HepG2 (cell line): ENCODE measurements at regions not wholly inside any gene's neighbourhood (a gene's known extent, or its start where the extent isn't known, plus 50 kb on each side); places are given as distances from the start of the nearest gene placed in this dataset.

Source experiments
- ATAC-seq: fragments of 200-7000 bp; cut with Tn5 transposase; 3 replicates; pipeline ENCODE4 v1.9.1; 2020; ENCODE audit warnings: mild to moderate bottlenecking, moderate library complexity
- BruUV-seq: library from RNA; stranded (reverse); fragments of 400-500 nt; replicated peaks from 2 replicates; lab custom pipeline; 2021; lab: Mats Ljungman, UMichigan
- CTCF ChIA-PET: fragments of 300-600 bp; formaldehyde crosslinking; extraction: SDS; loops from one replicate; lab custom pipeline; 2021; ENCODE audit warnings: low total read pairs, inconsistent platforms, low intra/inter-chr PET ratio; lab: Yijun Ruan, JAX
- POLR2A ChIA-PET: fragments of 350-600 bp; sonication (Branson Sonifier 250); formaldehyde crosslinking; loops from one replicate; lab custom pipeline; 2020; ENCODE audit warnings: antibody characterized with exemption, inconsistent platforms; lab: Yijun Ruan, JAX
- DNase-seq: peaks from one replicate; pipeline ENCODE4 v3.0.0-alpha.2; 2015; ENCODE audit warnings: low spot score
- FAIRE-seq: peaks from 3 replicates; lab custom pipeline; 2011; peaks lifted over from hg19 to GRCh38; lab: Jason Lieb, UNC
- H2AFZ ChIP-seq: one replicate; pipeline ENCODE4 v1.6.1; 2011; ENCODE audit warnings: low read length, inconsistent platforms
- H3K27ac ChIP-seq: fragments of 300-600 bp; 3 replicates; pipeline ENCODE4 v1.8.0; 2011; ENCODE audit warnings: mixed run types, mild to moderate bottlenecking, mixed read lengths, low read length, inconsistent platforms; ENCODE audit not compliant: insufficient read depth; ENCODE audit errors: extremely low read length
- H3K27me3 ChIP-seq, 2 experiments: fragments of 200-600 bp in 1 of 2; 2 replicates in 1 of 2; 3 replicates in 1 of 2; pipeline versions ENCODE4 v1.6.0 to v1.8.0; 2011; ENCODE audit warnings: low read length in 2 of 2, mild to moderate bottlenecking in 2 of 2, moderate library complexity in 2 of 2, inconsistent platforms in 1 of 2; ENCODE audit not compliant: insufficient read depth in 2 of 2, control insufficient read depth in 1 of 2
- H3K36me3 ChIP-seq, 2 experiments: fragments of 200-600 bp in 1 of 2; replicated peaks in 1 of 2; 2 replicates in 1 of 2; 3 replicates in 1 of 2; pipeline versions ENCODE4 v1.5.1 to v1.8.0; 2011; ENCODE audit warnings: low read length in 2 of 2, inconsistent platforms in 1 of 2; ENCODE audit not compliant: insufficient read depth in 2 of 2, control insufficient read depth in 1 of 2
- H3K4me1 ChIP-seq: 2 replicates; pipeline ENCODE4 v1.5.1; 2012; ENCODE audit warnings: low read length, inconsistent platforms; ENCODE audit not compliant: insufficient read depth
- H3K4me2 ChIP-seq: 2 replicates; pipeline ENCODE4 v1.6.0; 2011; ENCODE audit warnings: low read depth, low read length, inconsistent platforms
- H3K4me3 ChIP-seq, 3 experiments: fragments of 200-600 bp in 1 of 3; sonication (generic), shearing (Covaris generic) in 1 of 3; replicated peaks in 1 of 3; 2 replicates each; pipeline ENCODE4 v1.5.1; 2011 to 2016; ENCODE audit warnings: low read length in 3 of 3, inconsistent platforms in 2 of 3, low read depth in 2 of 3, mild to moderate bottlenecking in 2 of 3, control low read depth in 1 of 3, mixed read lengths in 1 of 3; ENCODE audit not compliant: insufficient read depth in 1 of 3
- H3K79me2 ChIP-seq: one replicate; pipeline ENCODE4 v1.6.1; 2011; ENCODE audit warnings: low read length, inconsistent platforms; ENCODE audit not compliant: insufficient read depth
- H3K9ac ChIP-seq: 2 replicates; pipeline ENCODE4 v1.6.0; 2011; ENCODE audit warnings: mild to moderate bottlenecking, low read depth, low read length, inconsistent platforms; ENCODE audit not compliant: insufficient read depth
- H3K9me3 ChIP-seq: 2 replicates; pipeline ENCODE4 v1.5.1; 2012; ENCODE audit warnings: mild to moderate bottlenecking, low read length
- H4K20me1 ChIP-seq: 2 replicates; pipeline ENCODE4 v1.6.0; 2011; ENCODE audit warnings: inconsistent platforms, mild to moderate bottlenecking, low read length, moderate library complexity; ENCODE audit not compliant: insufficient read depth
- DMAP1 ChIP-seq: IDR thresholded peaks from 2 replicates; pipeline ENCODE4 v1.6.1; 2016
- ELF1 ChIP-seq: sonication (generic); formaldehyde crosslinking; IDR thresholded peaks from 2 replicates; pipeline ENCODE4 v1.4.0; 2020; ENCODE audit warnings: missing genetic modification reagents
- MAFF ChIP-seq: IDR thresholded peaks from 2 replicates; pipeline ENCODE4 v1.6.1; 2011; ENCODE audit warnings: low read depth, low read length, improper control_type of control experiment
- MAFK ChIP-seq, 2 experiments: IDR thresholded peaks in 1 of 2; conservative IDR thresholded peaks in 1 of 2; 2 replicates each; pipeline ENCODE4 v1.6.1; 2011; ENCODE audit warnings: improper control_type of control experiment in 2 of 2, low read length in 2 of 2
- NFE2L2 ChIP-seq: fragments of 150-350 bp; IDR thresholded peaks from 2 replicates; pipeline ENCODE4 v1.6.1; 2014; ENCODE audit warnings: low read length
- RAD21 ChIP-seq: fragments of 450-650 bp; formaldehyde crosslinking; IDR thresholded peaks from 2 replicates; pipeline ENCODE4 v1.5.0; 2020; ENCODE audit warnings: mild to moderate bottlenecking
- RBFOX2 ChIP-seq: fragments of 200-400 bp; formaldehyde crosslinking; IDR thresholded peaks from 2 replicates; pipeline ENCODE4 v1.6.1; 2017; ENCODE audit warnings: low read depth, mild to moderate bottlenecking, low read length
- ZBTB7A ChIP-seq: sonication (generic); formaldehyde crosslinking; IDR thresholded peaks from 2 replicates; pipeline ENCODE4 v1.8.0; 2022; ENCODE audit warnings: mild to moderate bottlenecking, missing genetic modification reagents
- ZFP1 ChIP-seq: IDR thresholded peaks from 2 replicates; pipeline ENCODE4 v1.6.1; 2016
- ZNF20 ChIP-seq: sonication (generic); formaldehyde crosslinking; IDR thresholded peaks from 2 replicates; pipeline ENCODE4 v1.4.0; 2020; ENCODE audit warnings: mild to moderate bottlenecking, moderate library complexity, missing genetic modification reagents
- ZNF251 ChIP-seq: sonication (generic); formaldehyde crosslinking; IDR thresholded peaks from 2 replicates; pipeline ENCODE4 v1.9.0; 2021; ENCODE audit warnings: mild to moderate bottlenecking, missing genetic modification reagents
- WGBS: methylation state at CpG from one replicate; pipeline ENCODE4 v1.1.6; 2017; ENCODE audit warnings: low lambda C conversion rate; 5-methylcytosine and 5-hydroxymethylcytosine counted together
- in situ Hi-C: cut with HindIII; loops from 2 replicates; pipeline ENCODE4 v1.10.0; 2017; ENCODE audit warnings: low pct_unique_long_range_greater_than_20kb; ENCODE audit not compliant: extremely low pct_ligation_motif_present
- intact Hi-C: fragments of 100-400 bp; cut with micrococcal nuclease; formaldehyde crosslinking; loops from one replicate; pipeline ENCODE4 v1.10.0; 2022; ENCODE audit not compliant: unreplicated experiment
- TF ChIP-seq, protein P1 (sequence below): sonication (generic); formaldehyde crosslinking; IDR thresholded peaks from 2 replicates; pipeline ENCODE4 v1.5.1; 2020; ENCODE audit warnings: missing genetic modification reagents, mild to moderate bottlenecking, borderline replicate concordance
- TF ChIP-seq, protein P2 (sequence below): sonication (generic); formaldehyde crosslinking; IDR thresholded peaks from 2 replicates; pipeline ENCODE4 v1.5.0; 2020; ENCODE audit warnings: missing genetic modification reagents, mild to moderate bottlenecking, borderline replicate concordance
- TF ChIP-seq, protein P3 (sequence below): sonication (generic); formaldehyde crosslinking; IDR thresholded peaks from 2 replicates; pipeline ENCODE4 v1.4.0; 2020; ENCODE audit warnings: missing genetic modification reagents, mild to moderate bottlenecking, borderline replicate concordance
- TF ChIP-seq, protein P4 (sequence below): sonication (generic); formaldehyde crosslinking; IDR thresholded peaks from 2 replicates; pipeline ENCODE4 v1.5.0; 2020; ENCODE audit warnings: mild to moderate bottlenecking, missing genetic modification reagents, borderline replicate concordance

DNA sequence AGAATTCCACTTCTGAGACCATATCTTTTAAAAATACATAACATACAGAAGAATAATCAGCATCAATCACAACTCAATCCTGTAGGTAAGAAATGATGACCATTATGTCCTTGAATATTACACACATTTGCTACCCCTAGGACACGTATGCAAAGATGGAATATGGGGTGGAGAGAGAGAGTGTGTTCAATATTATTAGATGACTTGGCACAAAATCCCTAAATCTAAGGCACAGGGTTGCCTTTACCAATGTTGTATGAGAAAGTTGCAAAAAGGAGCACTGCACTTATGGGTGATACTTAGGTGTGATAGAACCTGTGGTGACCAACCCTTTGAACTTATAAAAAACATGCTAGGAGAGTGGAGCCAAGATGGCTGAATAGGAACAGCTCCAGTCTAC is 326.2 kb upstream of the FSHR start:
- Histone ChIP-seq H3K4me2 (no peak overlapping the region), H3K4me1 (no peaks in the 10 kb centered on the region), H3K79me2 (no peaks in the 10 kb centered on the region), H4K20me1 (no peaks in the 10 kb centered on the region), H3K27me3 (no peaks in the 10 kb centered on the region), H3K4me3 (no peak overlapping the region), H3K9ac (no peak overlapping the region), H3K27ac (no peak overlapping the region), H3K9me3 (0 out of 2 replicates have a peak, but pooled peaks cover 6% of the 10 kb centered on the region), H2AFZ (no peak overlapping the region), H3K36me3 (no peaks in the 10 kb centered on the region)
- ChIA-PET CTCF (no interaction called here), POLR2A (no interaction called here)
- no peak for ATAC-seq
- intact Hi-C loops (no loop called here), in situ Hi-C loops (no loop called here)
- no peak for FAIRE-seq
- no TSS peak for BruUV-seq
- 3% methylated on average over 1 of the region's 1 CpG for WGBS
- no peak for DNase-seq
- TF ChIP-seq DMAP1 (CRISPR knock-in tag) (no peak), MAFK (conservative IDR thresholded peaks at IDR 0.05 in 1 of 2, IDR thresholded peaks at IDR 0.05 in 1 of 2; ENCODE audit: low read length in 2 of 2) (peak; percentile 56; a peak in 3 of 4 replicates), ZBTB7A (CRISPR knock-in tag) (no peak), ELF1 (CRISPR knock-in tag) (no peak), ZFP1 (CRISPR knock-in tag) (no peak), ZNF251 (CRISPR knock-in tag) (no peak), NFE2L2 (no peak), RBFOX2 (no peak), MAFF (peak; percentile 47; the same call in 1 of the 2 replicates), RAD21 (CRISPR knock-in tag) (no peak), ZNF20 (CRISPR knock-in tag) (no peak)
- TF ChIP-seq, protein P1, sequence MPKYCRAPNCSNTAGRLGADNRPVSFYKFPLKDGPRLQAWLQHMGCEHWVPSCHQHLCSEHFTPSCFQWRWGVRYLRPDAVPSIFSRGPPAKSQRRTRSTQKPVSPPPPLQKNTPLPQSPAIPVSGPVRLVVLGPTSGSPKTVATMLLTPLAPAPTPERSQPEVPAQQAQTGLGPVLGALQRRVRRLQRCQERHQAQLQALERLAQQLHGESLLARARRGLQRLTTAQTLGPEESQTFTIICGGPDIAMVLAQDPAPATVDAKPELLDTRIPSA (CRISPR knock-in tag): no peak
- TF ChIP-seq, protein P2, sequence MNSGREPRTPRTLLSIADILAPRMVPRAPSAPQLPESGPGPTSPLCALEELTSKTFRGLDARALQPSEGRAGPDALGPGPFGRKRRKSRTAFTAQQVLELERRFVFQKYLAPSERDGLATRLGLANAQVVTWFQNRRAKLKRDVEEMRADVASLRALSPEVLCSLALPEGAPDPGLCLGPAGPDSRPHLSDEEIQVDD (CRISPR knock-in tag): no peak
- TF ChIP-seq, protein P3, sequence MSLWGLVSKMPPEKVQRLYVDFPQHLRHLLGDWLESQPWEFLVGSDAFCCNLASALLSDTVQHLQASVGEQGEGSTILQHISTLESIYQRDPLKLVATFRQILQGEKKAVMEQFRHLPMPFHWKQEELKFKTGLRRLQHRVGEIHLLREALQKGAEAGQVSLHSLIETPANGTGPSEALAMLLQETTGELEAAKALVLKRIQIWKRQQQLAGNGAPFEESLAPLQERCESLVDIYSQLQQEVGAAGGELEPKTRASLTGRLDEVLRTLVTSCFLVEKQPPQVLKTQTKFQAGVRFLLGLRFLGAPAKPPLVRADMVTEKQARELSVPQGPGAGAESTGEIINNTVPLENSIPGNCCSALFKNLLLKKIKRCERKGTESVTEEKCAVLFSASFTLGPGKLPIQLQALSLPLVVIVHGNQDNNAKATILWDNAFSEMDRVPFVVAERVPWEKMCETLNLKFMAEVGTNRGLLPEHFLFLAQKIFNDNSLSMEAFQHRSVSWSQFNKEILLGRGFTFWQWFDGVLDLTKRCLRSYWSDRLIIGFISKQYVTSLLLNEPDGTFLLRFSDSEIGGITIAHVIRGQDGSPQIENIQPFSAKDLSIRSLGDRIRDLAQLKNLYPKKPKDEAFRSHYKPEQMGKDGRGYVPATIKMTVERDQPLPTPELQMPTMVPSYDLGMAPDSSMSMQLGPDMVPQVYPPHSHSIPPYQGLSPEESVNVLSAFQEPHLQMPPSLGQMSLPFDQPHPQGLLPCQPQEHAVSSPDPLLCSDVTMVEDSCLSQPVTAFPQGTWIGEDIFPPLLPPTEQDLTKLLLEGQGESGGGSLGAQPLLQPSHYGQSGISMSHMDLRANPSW: no peak
- TF ChIP-seq, protein P4, sequence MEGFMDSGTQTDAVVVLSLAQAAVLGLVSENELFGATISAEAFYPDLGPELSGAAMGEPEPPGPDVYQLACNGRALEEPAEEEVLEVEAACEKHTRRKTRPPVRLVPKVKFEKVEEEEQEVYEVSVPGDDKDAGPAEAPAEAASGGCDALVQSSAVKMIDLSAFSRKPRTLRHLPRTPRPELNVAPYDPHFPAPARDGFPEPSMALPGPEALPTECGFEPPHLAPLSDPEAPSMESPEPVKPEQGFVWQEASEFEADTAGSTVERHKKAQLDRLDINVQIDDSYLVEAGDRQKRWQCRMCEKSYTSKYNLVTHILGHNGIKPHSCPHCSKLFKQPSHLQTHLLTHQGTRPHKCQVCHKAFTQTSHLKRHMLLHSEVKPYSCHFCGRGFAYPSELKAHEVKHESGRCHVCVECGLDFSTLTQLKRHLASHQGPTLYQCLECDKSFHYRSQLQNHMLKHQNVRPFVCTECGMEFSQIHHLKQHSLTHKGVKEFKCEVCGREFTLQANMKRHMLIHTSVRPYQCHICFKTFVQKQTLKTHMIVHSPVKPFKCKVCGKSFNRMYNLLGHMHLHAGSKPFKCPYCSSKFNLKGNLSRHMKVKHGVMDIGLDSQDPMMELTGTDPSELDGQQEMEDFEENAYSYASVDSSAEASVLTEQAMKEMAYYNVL: no peak
